ENCODE measurements at regions not wholly inside any gene's neighbourhood (a gene's known extent, or its start where the extent isn't known, plus 50 kb on each side); places are given as distances from the start of the nearest gene placed in this dataset.
"Not testable (repeated sequence)": the region's sequence is repeated elsewhere in the genome, so short reads cannot be mapped to it uniquely, and the experiment has no call there.

DNA sequence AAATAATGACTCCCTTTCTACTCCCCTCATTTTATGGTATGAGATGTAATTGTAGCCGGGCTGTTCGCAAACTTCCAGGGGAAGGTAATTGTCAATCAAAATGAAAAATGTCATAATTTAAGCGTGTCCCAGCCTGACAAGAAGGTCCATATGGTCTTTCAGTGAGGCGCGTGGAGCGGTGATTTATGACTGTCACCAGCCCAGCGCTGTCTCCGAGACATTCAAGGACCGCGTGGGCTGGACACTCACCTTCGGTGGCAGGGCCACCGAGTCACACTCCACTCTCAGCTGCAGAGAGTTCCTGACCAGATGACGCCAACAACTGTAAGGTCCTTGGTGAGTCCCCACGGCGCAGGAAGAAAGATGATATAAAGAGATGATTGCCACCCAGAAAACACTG, 157.7 kb upstream of the TNRC6C start:
- Histone ChIP-seq H3K27me3 (replicated peaks in 2 of 5; ENCODE audit: control insufficient read depth in 4 of 5, insufficient read depth in 5 of 5, low read length in 4 of 5) (peaks cover 0 to 35% (median 25%) of the 10 kb centered on the region in 5 experiments), H3K4me1 (ENCODE audit: control extremely low read depth in 1 of 4, control insufficient read depth in 4 of 4, insufficient read depth in 4 of 4, low read length in 3 of 4) (peaks cover 0 to 31% (median 15%) of the 10 kb centered on the region in 4 experiments), H3K27ac (ENCODE audit: insufficient read depth in 1 of 2, low read depth in 1 of 2, low read length in 2 of 2, poor library complexity in 1 of 2, severe bottlenecking in 2 of 2) (no peak overlapping the region), H3K4me3 (ENCODE audit: control insufficient read depth in 1 of 7, extremely low read depth in 1 of 7, insufficient read depth in 4 of 7, low read depth in 2 of 7, low read length in 6 of 7) (no peak overlapping the region), H3K36me3 (ENCODE audit: control insufficient read depth in 4 of 4, insufficient read depth in 4 of 4, low read length in 3 of 4) (no peaks in the 10 kb centered on the region), H3K9me3 (ENCODE audit: control extremely low read depth in 1 of 5, control insufficient read depth in 4 of 5, insufficient read depth in 2 of 5, low read depth in 1 of 5, low read length in 4 of 5) (no peaks in the 10 kb centered on the region)
- CTCF ChIA-PET, result no interaction called here
- POLR2A ChIA-PET, result no interaction called here
- 77% methylated on average over 13 of the region's 15 CpGs for WGBS (ENCODE audit: insufficient coverage)
- DNase-seq, result no peak

GRCh38 chr17:77801545-77802332, 156.8 kb upstream of the TNRC6C start:
- WGBS (ENCODE audit: insufficient coverage), result 91% methylated on average over 18 of the region's 20 CpGs
- no peak overlapping the region for H3K27ac ChIP-seq (ENCODE audit: insufficient read depth in 1 of 2, low read depth in 1 of 2, low read length in 2 of 2, poor library complexity in 1 of 2, severe bottlenecking in 2 of 2)
- H3K4me1 ChIP-seq (ENCODE audit: control extremely low read depth in 1 of 4, control insufficient read depth in 4 of 4, insufficient read depth in 4 of 4, low read length in 3 of 4), result peaks cover 0 to 31% (median 15%) of the 10 kb centered on the region in 4 experiments
- H3K36me3 ChIP-seq (ENCODE audit: control insufficient read depth in 4 of 4, insufficient read depth in 4 of 4, low read length in 3 of 4), result no peaks in the 10 kb centered on the region
- no peaks in the 10 kb centered on the region for H3K9me3 ChIP-seq (ENCODE audit: control extremely low read depth in 1 of 5, control insufficient read depth in 4 of 5, insufficient read depth in 2 of 5, low read depth in 1 of 5, low read length in 4 of 5)
- H3K4me3 ChIP-seq (ENCODE audit: control insufficient read depth in 1 of 7, extremely low read depth in 1 of 7, insufficient read depth in 4 of 7, low read depth in 2 of 7, low read length in 6 of 7), result peak overlapping the region in 1 of 7 experiments; percentile 7
- peaks cover 0 to 35% (median 25%) of the 10 kb centered on the region in 5 experiments for H3K27me3 ChIP-seq (replicated peaks in 2 of 5; ENCODE audit: control insufficient read depth in 4 of 5, insufficient read depth in 5 of 5, low read length in 4 of 5)
- CTCF ChIA-PET, result interaction anchor here (1.4 kb wide), 1 partner anchor 33 kb away, joined by 3 read pairs; no protein-coding TSS in a partner anchor
- POLR2A ChIA-PET, result no interaction called here
- no peak for DNase-seq

DNA sequence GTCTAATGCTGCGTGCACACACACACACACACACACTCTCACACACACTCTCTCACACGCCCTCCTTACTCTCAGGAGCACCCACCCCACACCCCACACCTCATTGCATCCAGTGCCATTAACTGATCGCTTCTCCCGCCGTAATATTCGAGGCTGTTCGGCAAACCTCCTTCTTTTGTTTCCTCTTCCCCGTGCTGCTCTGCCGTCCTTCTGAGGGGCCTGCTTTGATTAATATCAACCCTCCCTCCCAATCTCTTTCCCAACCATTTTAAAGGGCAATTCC, 156.2 kb upstream of the TNRC6C start:
- Histone ChIP-seq H3K27me3 (replicated peaks in 2 of 5; ENCODE audit: control insufficient read depth in 4 of 5, insufficient read depth in 5 of 5, low read length in 4 of 5) (peaks cover 0 to 35% (median 25%) of the 10 kb centered on the region in 5 experiments), H3K4me3 (ENCODE audit: control insufficient read depth in 1 of 7, extremely low read depth in 1 of 7, insufficient read depth in 4 of 7, low read depth in 2 of 7, low read length in 6 of 7) (peak overlapping the region in 1 of 7 experiments; percentile 7), H3K4me1 (ENCODE audit: control extremely low read depth in 1 of 4, control insufficient read depth in 4 of 4, insufficient read depth in 4 of 4, low read length in 3 of 4) (peaks cover 0 to 31% (median 15%) of the 10 kb centered on the region in 4 experiments), H3K27ac (ENCODE audit: insufficient read depth in 1 of 2, low read depth in 1 of 2, low read length in 2 of 2, poor library complexity in 1 of 2, severe bottlenecking in 2 of 2) (no peak overlapping the region), H3K36me3 (ENCODE audit: control insufficient read depth in 4 of 4, insufficient read depth in 4 of 4, low read length in 3 of 4) (no peaks in the 10 kb centered on the region), H3K9me3 (ENCODE audit: control extremely low read depth in 1 of 5, control insufficient read depth in 4 of 5, insufficient read depth in 2 of 5, low read depth in 1 of 5, low read length in 4 of 5) (no peaks in the 10 kb centered on the region)
- POLR2A ChIA-PET, result no interaction called here
- peak in 1 of 3 donors; percentile 23 for DNase-seq
- 18% methylated on average over 9 of the region's 9 CpGs for WGBS (ENCODE audit: insufficient coverage)
- CTCF ChIA-PET, result interaction anchor here (1.4 kb wide), 1 partner anchor 32 kb away, joined by 3 read pairs; no protein-coding TSS in a partner anchor

DNA sequence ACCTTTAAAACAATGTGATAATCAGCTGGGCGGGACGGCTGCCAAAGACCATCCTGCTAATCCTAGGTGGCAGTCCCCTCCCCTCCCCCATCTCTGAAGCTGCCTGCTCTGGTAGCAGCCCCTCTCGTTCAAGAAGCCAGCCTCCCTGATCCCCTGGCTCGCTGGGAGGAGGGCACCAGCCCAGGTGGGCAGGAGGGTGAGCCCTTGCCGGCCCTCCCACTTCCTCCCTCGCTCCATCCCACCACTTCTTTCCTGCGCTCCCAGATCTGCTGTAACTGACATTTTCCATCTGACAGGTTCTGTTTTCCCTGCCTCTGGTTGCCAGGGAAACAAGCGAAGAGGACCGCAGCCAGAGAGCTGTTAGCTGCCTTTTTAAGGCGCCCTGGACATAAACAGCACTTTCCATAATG, 155.7 kb upstream of the TNRC6C start:
- Histone ChIP-seq H3K36me3 (ENCODE audit: control insufficient read depth in 4 of 4, insufficient read depth in 4 of 4, low read length in 3 of 4) (no peaks in the 10 kb centered on the region), H3K4me3 (ENCODE audit: control insufficient read depth in 1 of 7, extremely low read depth in 1 of 7, insufficient read depth in 4 of 7, low read depth in 2 of 7, low read length in 6 of 7) (peak overlapping the region in 1 of 7 experiments; percentile 42), H3K27me3 (replicated peaks in 2 of 5; ENCODE audit: control insufficient read depth in 4 of 5, insufficient read depth in 5 of 5, low read length in 4 of 5) (peaks cover 0 to 35% (median 25%) of the 10 kb centered on the region in 5 experiments), H3K4me1 (ENCODE audit: control extremely low read depth in 1 of 4, control insufficient read depth in 4 of 4, insufficient read depth in 4 of 4, low read length in 3 of 4) (peaks cover 0 to 28% (median 14%) of the 10 kb centered on the region in 4 experiments), H3K9me3 (ENCODE audit: control extremely low read depth in 1 of 5, control insufficient read depth in 4 of 5, insufficient read depth in 2 of 5, low read depth in 1 of 5, low read length in 4 of 5) (no peaks in the 10 kb centered on the region), H3K27ac (ENCODE audit: insufficient read depth in 1 of 2, low read depth in 1 of 2, low read length in 2 of 2, poor library complexity in 1 of 2, severe bottlenecking in 2 of 2) (no peak overlapping the region)
- POLR2A ChIA-PET, result no interaction called here
- CTCF ChIA-PET, result interaction anchor here (0.9 to 1.4 kb wide), 2 partner anchors 17 to 32 kb away, joined by 3 read pairs; no protein-coding TSS in a partner anchor
- 20% methylated on average over 5 of the region's 10 CpGs for WGBS (ENCODE audit: insufficient coverage)
- peak in 2 of 3 donors; percentile 42 to 43 for DNase-seq

GRCh38 chr17:77803726-77804125, 154.8 kb upstream of the TNRC6C start:
- Histone ChIP-seq H3K4me1 (ENCODE audit: control extremely low read depth in 1 of 4, control insufficient read depth in 4 of 4, insufficient read depth in 4 of 4, low read length in 3 of 4) (peaks cover 0 to 21% (median 10%) of the 10 kb centered on the region in 4 experiments), H3K27ac (ENCODE audit: insufficient read depth in 1 of 2, low read depth in 1 of 2, low read length in 2 of 2, poor library complexity in 1 of 2, severe bottlenecking in 2 of 2) (no peak overlapping the region), H3K27me3 (replicated peaks in 2 of 5; ENCODE audit: control insufficient read depth in 4 of 5, insufficient read depth in 5 of 5, low read length in 4 of 5) (peaks cover 0 to 35% (median 25%) of the 10 kb centered on the region in 5 experiments), H3K4me3 (ENCODE audit: control insufficient read depth in 1 of 7, extremely low read depth in 1 of 7, insufficient read depth in 4 of 7, low read depth in 2 of 7, low read length in 6 of 7) (no peak overlapping the region), H3K9me3 (ENCODE audit: control extremely low read depth in 1 of 5, control insufficient read depth in 4 of 5, insufficient read depth in 2 of 5, low read depth in 1 of 5, low read length in 4 of 5) (no peaks in the 10 kb centered on the region), H3K36me3 (ENCODE audit: control insufficient read depth in 4 of 4, insufficient read depth in 4 of 4, low read length in 3 of 4) (no peaks in the 10 kb centered on the region)
- WGBS (ENCODE audit: insufficient coverage), result 93% methylated on average over 3 of the region's 10 CpGs
- DNase-seq, result no peak
- ChIA-PET POLR2A (no interaction called here), CTCF (interaction anchor here (0.9 kb wide), 1 partner anchor 16 kb away, joined by 3 read pairs; no protein-coding TSS in a partner anchor)

DNA sequence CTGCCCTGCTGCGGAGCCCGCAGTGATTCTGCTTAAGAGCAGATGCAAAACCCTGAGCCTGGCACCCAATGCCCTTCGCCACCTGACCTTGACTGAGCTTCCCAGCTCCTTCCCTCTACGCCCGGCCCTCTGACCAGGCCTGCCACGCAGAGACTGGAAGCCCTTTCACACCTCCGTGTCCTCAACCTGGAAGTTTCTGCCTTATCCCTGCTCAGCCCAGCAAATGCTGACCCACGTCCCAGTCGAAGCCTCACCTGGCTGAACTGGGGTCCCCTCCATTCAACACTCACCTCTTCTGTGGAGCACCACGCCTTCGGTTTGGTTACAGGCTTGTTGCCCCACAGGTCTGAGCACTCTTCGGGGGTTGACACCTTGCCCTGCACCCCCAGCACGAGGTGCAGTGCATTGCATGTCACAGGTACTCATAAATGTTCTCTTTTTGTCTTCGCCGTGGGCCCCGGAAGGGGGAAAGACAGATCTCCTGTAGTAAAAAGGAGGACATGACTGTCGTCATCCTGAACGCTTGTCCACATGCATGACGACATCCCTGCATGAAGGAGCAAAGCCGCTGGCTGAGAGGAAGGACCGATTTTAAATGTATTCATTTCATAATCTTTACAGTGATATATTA, 153.6 kb upstream of the TNRC6C start:
- DNase-seq, result no peak
- POLR2A ChIA-PET, result no interaction called here
- H3K36me3 ChIP-seq (ENCODE audit: control insufficient read depth in 4 of 4, insufficient read depth in 4 of 4, low read length in 3 of 4), result no peaks in the 10 kb centered on the region
- WGBS (ENCODE audit: insufficient coverage), result 93% methylated on average over 16 of the region's 21 CpGs
- no peak overlapping the region for H3K4me3 ChIP-seq (ENCODE audit: control insufficient read depth in 1 of 7, extremely low read depth in 1 of 7, insufficient read depth in 4 of 7, low read depth in 2 of 7, low read length in 6 of 7)
- peaks cover 0 to 35% (median 25%) of the 10 kb centered on the region in 5 experiments for H3K27me3 ChIP-seq (replicated peaks in 2 of 5; ENCODE audit: control insufficient read depth in 4 of 5, insufficient read depth in 5 of 5, low read length in 4 of 5)
- H3K9me3 ChIP-seq (ENCODE audit: control extremely low read depth in 1 of 5, control insufficient read depth in 4 of 5, insufficient read depth in 2 of 5, low read depth in 1 of 5, low read length in 4 of 5), result no peaks in the 10 kb centered on the region
- H3K27ac ChIP-seq (ENCODE audit: insufficient read depth in 1 of 2, low read depth in 1 of 2, low read length in 2 of 2, poor library complexity in 1 of 2, severe bottlenecking in 2 of 2), result no peak overlapping the region
- H3K4me1 ChIP-seq (ENCODE audit: control extremely low read depth in 1 of 4, control insufficient read depth in 4 of 4, insufficient read depth in 4 of 4, low read length in 3 of 4), result peaks cover 0 to 21% (median 10%) of the 10 kb centered on the region in 4 experiments
- CTCF ChIA-PET, result no interaction called here

DNA sequence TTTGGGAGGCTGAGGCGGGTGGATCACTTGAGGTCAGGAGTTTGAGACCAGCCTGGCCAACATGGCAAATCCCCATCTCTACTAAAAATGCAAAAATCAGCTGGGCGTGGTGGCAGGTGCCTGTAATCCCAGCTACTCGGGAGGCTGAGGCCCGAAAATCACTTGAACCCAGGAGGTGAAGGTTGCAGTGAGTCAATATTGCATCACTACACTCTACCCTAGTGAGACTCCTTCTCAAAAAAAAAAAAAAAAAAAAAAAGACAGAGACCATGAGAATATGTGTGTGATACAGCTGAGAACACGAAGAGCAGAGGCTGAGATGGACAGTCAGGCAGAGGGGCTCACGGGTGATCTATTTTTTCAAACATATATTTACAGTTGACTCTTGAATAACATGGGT, 152.5 kb upstream of the TNRC6C start:
- WGBS (ENCODE audit: insufficient coverage), result 100% methylated on average over 2 of the region's 6 CpGs
- H3K36me3 ChIP-seq (ENCODE audit: control insufficient read depth in 4 of 4, insufficient read depth in 4 of 4, low read length in 3 of 4); H3K9me3 ChIP-seq (ENCODE audit: control extremely low read depth in 1 of 5, control insufficient read depth in 4 of 5, insufficient read depth in 2 of 5, low read depth in 1 of 5, low read length in 4 of 5); DNase-seq; H3K4me3 ChIP-seq (ENCODE audit: control insufficient read depth in 1 of 7, extremely low read depth in 1 of 7, insufficient read depth in 4 of 7, low read depth in 2 of 7, low read length in 6 of 7); H3K27ac ChIP-seq (ENCODE audit: insufficient read depth in 1 of 2, low read depth in 1 of 2, low read length in 2 of 2, poor library complexity in 1 of 2, severe bottlenecking in 2 of 2); POLR2A ChIA-PET: not testable (repeated sequence)
- H3K27me3 ChIP-seq (replicated peaks in 2 of 5; ENCODE audit: control insufficient read depth in 4 of 5, insufficient read depth in 5 of 5, low read length in 4 of 5), result peaks cover 0 to 30% (median 21%) of the 10 kb centered on the region in 5 experiments
- CTCF ChIA-PET, result interaction anchor here (1.3 kb wide), 1 partner anchor 17 kb away, joined by 3 read pairs; no protein-coding TSS in a partner anchor
- H3K4me1 ChIP-seq (ENCODE audit: control extremely low read depth in 1 of 4, control insufficient read depth in 4 of 4, insufficient read depth in 4 of 4, low read length in 3 of 4), result peaks cover 0 to 21% (median 10%) of the 10 kb centered on the region in 4 experiments
